OCI-M2 (cell line): ENCODE measurements at regions not wholly inside any gene's neighbourhood (a gene's known extent, or its start where the extent isn't known, plus 50 kb on each side); places are given as distances from the start of the nearest gene placed in this dataset.

Experiments used
- DNase-seq: peaks from one replicate; lab custom pipeline; 2025; ENCODE audit not compliant: unreplicated experiment; lab: John Stamatoyannopoulos, UW

DNA sequence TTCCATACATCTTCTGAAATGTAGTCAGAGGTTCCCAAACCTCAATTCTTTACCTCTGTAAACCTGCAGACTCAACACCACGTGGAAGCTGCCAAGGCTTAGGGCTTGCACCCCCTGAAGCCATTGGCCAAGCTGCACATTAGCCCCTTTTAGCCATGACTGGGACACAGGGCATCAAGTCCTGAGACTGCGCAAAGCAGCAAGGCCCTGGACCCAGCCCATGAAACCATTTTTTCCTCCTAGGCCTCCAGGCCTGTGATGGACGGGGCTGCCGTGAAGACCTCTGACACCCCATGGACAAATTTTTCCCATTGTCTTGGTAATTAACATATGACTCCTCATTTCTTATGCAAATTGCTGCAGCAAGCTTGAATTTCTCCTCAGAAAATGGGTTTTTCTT, 727.8 kb downstream of the C6orf118 start:
- DNase-seq: no peak

DNA sequence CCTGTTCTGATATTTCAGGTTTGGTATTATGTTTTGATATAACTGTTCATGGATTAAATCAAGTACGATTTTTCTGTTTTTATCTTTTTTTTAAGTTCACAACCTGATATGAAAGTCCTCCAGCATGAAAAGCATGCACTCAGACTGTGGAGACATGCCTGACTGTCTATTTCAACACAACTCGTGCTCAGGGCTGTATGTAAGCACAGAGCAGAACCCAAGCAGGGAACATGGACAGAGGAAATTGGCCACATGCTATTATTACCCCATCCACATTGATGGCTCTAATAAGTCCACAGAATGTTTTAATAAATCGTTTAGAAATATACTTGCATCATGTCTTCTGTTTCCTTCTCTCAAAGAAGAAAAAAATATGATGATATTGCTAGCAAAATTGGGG, 730.4 kb downstream of the C6orf118 start:
- no peak for DNase-seq

DNA sequence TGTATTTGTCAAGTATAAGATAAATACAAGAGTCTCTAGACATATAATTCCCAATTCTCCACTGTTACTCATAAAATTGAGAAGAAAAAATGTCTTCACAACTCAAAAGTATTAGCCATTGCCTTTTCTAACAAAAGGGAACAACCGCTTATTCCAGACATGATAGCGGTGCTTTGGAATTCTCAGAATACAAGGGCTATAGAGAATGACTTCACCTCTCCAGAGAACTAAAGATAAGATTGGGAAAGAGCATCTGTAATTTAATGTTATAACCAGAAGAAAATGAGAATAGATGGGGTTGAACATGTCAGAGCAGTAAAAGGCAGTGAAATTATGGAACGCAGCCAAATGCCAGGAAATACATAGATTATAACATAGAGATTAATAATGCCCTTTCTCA, 730.8 kb downstream of the C6orf118 start:
- no peak for DNase-seq

DNA sequence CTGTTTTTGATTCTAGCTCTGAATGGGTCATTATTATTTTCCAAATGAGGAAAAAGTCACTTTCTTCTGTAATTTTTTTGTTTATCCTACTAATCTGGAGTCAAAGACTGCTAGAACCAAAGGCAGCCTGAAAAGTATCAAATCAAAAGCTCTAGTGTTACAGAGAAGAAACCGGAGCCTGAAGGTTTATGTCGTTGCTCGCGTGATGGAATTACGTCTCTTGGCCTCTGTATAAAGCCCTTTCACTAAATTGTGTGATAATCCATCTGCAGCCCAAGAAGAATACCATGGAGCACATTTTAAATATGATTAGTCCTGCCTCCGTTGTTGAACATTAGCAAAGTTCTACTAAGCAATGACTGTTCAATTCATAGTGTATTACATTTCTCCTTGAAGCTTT, 738.6 kb downstream of the C6orf118 start:
- DNase-seq: no peak

DNA sequence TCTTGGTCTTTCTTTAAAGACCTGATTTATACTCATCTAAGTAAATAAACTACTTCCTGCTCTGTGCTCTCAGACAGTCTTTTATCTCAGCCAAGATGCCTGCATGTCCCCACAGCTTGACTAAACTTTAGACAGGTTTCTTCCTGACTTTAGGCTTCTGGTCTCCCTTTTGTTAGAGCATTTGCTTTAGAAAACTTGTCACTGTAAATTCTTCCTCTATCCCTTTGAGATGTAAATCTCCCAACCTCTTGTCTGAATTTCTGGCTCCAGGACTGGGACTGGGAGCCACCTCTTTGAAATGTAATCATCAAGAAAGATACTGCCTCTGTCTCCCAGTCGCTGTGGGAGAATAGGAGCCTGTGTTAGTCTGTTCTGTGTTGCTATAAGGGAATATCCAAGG, 739.9 kb downstream of the C6orf118 start:
- no peak for DNase-seq

DNA sequence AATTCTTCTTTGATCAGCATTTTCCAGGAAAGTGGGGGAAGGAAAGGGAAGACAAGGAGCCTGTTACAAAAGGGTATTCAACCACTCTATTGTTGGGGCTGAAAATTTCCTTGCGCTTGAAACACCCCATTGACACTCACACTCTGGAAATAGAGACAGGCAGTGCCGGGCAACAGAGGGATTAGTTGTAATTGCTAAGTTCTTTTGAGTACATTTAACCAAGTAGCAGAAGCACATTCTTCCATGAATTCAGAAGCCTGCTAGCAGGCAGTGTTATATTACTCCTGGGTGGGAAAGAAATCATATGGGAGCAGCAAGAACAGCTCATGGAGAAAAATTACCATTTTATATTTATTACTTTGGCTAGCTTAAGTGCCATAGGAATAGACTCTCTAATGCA, 745.5 kb downstream of the C6orf118 start:
- no peak for DNase-seq

DNA sequence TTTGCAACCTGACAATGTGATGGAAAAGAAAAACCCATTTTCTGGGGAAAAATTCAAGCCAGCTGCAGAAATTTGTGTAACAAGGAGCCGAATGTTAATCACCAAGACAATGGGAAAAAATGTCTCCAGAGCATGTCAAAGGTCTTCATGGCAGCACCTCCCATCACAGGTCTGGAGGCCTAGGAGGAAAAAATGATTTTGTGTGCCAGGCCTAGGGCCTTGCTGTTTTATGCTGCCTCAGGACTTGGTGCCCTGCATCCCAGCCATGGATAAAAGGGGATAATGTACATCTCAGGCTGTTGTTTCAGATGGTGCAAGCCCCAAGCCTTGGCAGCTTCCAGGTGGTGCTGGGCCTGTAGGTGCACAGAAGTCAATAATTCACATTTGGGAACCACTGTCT, 747.7 kb downstream of the C6orf118 start:
- DNase-seq: no peak

DNA sequence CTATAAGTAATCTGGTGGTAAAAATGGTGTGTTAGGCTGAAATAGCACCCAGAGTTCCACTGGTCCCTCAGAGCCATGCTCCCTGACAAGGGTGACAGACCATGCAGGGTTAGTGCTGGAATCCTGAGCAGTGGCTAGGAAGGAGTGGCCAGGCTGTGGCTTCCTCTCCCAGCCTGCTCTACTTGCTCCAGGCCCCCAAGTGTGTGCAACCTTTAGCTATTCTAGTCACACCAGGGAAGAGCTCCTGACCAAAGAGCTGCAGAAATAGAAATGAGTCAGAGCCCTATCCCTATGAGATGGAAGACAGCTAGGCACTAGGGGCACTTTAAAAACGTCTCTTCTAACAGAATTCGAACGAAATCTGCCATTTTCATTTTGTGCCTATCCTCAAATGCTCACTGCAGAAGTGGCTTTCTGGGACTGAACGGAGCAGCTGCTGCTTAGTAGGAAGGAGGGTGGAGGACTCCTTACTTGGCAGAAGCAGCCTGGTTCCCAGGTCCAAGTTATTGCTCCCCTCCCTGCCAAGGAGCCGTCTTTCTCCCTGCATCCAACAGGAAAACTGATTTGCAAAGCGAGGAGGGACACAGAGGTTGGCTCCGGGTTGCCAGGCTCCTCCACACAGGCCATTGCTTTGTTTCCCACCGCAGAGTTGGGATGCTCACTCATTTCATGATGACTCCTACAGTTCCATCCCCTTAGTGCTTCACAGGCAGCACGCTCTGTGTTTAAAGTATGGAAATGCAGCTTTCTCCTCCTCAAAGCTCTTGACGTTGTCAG, 754.5 kb downstream of the C6orf118 start:
- no peak for DNase-seq

DNA sequence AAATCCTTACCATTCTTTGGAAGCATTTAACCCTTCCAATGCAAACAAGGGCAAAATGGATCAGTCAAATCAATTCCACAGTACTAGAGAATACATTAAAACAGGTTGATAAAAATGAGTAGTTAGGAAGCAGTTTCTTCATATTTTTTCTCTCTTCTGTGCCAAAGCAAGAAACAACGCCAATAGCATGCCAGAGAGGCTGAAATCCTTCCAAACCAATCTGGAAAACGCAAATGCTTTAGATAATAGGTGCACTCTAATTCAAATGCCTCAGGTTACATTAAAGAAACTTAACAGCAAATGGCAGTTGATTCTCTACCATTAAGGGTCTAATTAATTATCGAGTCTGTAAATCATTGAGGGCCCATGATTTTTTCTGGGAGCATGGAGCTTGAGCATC, 755.2 kb downstream of the C6orf118 start:
- DNase-seq: no peak

DNA sequence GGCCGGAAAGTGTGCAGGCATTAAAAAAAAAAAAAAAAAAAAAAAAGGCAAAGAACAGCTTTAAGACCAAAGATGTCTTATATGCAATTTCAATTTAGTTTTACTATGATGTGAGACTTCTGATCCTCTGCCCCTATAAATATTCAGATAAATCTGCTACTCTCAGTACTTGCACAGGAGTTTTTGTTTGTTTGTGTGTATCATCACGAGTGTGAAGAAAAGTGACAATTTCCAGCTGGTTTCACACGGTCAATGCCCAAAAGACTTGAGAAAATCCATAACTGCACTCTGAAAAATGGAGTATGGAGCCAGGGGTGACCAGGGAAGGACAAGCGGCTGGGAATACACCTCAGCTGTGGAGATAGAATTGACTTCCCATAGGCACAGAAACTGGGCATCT, 757.7 kb downstream of the C6orf118 start:
- no peak for DNase-seq

DNA sequence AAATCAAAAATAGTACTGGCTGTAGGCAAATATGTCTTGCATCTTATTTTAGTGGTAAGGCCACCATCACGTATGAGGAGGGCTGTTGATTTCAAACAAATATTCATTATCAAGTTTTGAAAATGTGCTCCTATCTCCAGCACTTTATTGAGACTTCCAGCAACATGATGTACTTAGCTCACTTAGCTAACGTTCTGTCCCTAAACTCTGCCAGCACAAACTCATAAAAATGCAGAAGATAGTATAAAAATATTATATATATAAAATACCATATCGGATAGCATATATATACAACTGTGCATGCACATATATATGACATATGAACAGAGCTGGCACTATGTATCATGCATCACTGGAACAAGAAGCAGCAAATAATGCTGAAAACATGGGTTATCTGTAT, 762.3 kb downstream of the C6orf118 start:
- no peak for DNase-seq

DNA sequence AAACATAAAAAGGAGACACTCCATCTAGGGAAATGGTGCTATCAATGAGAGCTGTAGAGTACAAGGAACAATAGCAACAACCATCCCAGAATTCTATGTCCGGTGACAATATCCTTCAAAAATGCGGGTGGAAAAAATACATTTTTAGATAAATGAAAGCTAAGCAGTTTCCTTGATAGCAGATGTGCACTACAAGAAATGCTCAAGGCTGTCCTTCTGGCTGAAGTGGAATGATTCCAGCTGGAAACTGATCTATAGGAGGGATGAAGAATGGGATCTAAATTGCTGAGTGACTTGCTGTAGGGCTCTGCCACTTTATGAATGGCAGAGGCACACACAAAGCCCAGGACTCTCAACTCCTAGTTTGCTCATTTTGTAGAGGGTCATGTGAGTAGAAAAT, 763.1 kb downstream of the C6orf118 start:
- no peak for DNase-seq

DNA sequence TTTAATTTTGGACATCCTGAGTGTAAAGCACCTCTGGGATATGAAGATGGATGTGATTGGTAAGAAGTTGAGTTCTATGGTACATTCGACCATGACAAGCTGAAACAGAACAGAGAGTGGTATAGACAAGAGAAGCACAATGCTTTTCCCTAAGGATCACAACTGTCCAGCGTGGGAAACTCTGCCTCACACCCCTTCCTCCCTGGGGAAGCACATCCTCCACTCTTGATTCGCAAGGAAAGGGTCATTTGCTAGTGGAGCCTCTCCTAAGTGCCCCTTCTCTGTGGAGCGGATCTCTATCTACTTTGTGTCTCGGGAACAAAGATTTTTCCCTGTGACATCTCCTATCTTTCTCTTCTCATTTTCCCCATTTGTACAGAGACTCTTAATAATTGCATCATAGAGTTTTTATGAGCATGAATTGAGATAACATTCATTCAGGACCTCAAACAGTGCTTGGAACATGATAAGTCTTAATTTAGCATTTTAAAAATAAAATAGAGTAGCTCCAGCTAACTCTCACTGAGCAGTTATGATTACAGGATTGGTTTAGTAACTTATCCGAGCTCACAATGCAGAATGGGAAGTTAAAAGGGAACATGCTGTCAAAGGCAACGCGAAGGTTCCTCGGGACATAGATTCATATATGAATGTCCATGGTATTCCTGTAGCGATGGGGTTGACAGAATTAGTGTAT, 775.2 kb downstream of the C6orf118 start:
- DNase-seq: no peak

DNA sequence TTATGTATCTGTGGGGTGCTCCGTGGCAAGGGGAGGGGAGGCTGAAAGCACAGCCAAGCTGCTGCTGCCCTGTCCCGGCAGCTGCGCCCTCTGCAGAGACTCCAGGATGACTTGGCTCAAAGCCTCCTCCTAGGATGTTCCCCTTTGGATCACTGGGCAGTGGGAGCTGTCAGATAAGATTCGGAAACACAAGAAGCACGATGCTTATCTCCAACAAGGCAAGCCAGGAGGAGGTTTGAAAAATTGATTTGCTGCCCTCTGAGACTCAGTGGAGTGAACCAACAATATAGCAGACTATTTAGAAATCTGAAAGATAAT, 776.4 kb downstream of the C6orf118 start:
- DNase-seq: no peak

DNA sequence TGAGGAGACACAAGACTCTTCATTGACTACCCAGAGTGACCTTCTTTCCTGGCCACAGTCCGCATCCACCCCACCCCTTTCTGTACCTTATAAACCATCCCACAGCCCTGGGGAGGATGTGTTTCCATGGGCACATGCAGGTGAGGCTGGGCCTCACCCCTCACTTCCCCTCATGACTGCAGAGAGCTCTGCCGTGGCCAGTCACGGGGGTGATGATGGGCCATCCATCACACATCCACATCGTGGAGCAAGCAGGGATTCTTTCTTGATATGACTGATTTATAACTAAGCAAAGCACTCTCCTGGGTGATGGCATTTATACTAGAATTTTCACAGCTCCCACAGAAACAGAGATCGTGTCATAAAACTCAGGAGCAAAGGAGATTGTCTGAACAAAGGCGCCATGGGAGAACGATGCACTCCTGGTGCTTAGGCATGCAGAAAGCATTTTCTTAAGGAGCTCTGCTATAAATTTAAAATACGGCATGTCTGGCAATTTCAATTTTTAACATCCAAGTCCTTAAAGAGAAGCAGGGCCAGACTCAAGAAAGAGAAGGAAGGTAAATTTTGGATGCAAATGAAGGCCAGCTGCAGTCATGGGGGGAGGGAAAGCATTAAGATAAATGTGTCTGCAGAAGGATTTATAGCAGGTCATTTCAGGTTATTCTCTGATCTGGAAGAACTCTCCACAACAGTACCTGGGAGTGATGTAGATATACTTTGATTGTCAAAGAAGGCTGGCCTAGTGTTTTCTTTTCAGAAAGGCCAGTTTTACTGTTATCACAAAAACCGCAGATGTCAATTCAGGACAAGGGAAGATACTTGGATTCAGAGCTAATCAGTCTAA, 777.0 kb downstream of the C6orf118 start:
- DNase-seq: no peak

DNA sequence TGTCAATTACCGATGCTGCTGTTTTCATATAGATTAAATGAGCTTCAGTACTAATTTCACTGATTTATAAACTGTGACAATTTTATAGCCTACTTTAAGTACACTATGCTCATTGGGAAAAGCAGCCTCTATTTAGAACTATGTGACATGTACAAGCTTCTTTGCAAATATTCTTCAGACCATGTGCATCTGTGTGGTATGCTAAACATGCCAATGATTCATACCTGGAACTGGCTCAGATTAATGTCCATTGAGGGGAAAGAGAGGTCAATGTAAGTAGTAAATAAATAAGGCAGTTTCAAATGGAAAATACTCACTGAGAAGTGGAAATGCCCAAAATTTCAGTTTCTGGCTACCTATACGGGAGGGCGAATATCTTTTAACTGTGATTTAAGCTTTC, 777.7 kb downstream of the C6orf118 start:
- DNase-seq: no peak

DNA sequence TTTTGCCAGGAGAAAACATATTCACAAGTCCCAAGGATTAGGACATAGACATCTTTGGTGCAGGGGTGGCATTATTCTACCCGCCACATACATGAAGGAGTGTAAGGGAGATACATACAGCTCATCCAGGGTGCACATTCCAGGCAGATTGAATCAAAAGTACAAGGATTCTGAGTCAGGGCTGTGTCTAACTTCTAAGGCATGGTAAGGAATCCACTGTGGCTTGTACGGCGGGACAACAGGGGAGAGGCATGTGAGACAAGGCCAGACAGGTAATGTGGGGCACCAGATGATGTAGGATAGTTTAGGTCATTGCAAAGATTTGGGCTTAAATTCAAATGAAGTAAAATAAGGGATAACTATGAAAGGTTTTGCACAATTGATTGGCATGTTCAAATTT, 780.9 kb downstream of the C6orf118 start:
- DNase-seq: no peak

DNA sequence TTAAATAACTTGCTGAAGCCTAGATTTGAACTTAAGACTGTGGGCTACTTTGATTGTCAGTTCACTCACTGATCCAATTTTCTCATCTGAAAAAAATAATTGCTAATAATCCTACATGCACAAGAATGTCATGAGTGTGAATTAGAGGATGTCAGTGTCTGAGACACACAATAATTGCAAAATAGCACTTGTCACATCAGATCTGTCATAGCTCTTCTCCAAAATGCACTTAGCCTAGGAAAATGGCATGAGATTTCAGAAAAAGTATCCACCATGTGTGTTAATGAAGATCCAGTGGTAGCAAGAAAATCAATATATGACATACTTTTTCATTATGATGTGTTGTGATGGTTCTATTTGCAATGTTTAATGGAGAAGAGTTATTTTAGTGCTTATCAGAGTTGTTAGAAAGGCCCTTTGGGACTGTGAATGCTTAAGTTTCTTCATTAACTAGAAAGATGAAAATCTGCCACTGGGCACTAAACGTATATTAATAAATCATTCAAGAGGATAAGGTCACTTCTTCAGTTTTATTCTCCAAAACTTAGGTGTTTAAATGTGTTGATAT, 786.2 kb downstream of the C6orf118 start:
- DNase-seq: no peak

DNA sequence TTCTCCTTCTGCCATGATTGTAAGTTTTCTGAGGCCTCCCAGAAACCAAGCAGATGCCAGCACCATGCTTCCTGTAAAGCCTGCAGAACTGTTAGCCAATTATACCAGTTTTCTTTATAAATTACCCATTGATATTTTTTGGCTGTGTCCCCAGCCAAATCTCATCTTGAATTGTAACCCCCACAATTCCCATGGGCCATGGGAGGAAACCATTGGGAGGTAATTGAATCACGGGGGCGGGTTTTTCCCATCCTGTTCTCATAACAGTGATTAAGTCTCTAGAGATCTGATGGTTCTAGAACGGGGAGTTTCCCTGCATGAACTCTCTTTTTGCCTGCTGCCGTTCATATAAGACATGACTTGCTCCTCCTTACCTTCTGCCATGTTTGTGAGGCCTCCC, 788.5 kb downstream of the C6orf118 start:
- DNase-seq: no peak

DNA sequence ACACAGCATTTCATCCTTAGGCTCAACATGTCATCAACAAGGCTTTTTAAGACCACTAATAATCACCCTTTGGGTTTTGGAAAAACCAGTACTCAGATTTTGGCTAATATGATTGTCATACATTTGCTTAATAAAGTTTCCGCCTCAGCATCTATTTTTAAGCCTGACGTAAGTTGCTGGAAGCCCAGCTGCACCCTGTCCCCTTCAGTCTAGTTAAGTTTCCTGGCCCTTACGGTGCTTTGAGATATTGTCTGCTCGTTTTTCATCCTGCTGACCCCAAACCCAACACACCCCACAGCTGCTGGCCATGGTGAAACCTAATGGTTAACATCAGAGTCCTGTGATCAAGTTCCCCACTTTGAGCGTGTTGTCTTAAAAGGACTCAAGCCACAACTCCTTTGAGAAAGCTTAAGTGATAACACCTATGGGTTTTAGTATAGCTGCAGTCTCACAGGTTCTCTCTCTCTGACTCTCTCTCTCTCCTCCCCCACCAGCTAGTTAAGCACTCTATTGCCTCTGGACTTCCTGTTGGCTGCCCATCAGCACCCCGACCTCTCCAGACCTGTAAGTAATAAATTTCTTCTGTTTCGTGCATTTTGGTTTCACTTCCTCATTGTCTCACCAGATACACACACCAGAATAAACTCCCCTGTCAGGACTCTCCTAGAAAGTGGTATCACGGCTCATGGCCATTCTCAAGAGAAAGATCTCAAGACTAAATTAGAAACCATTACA, 802.0 kb downstream of the C6orf118 start:
- no peak for DNase-seq

DNA sequence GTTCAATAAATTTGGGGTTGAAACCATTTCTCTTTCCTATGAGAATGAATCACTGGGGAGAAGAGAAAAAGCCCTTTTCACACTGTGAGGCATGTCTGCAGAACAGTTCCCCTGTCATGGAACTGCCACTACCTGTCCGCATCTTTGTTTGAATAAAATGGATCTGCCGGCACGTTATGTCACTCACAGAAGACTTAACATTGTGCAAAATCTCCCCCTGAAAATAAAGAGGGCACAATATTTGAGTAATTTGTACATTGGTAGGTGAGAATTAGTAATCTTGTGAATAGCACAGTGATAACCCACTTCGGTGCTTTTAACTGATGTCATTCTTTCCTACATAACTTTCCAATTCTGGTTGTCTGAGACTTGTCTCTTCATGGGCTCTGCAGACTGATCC, 804.0 kb downstream of the C6orf118 start:
- DNase-seq: no peak
